Fibroblast of villous mesenchyme (primary cell): ENCODE measurements at regions not wholly inside any gene's neighbourhood (a gene's known extent, or its start where the extent isn't known, plus 50 kb on each side); places are given as distances from the start of the nearest gene placed in this dataset.

Experiments used
- DNase-seq: peaks from one replicate; pipeline ENCODE4 v3.0.0-alpha.2; 2010; ENCODE audit warnings: low read depth
- H3K4me3 ChIP-seq: 2 replicates; pipeline ENCODE4 v1.5.1; 2011; ENCODE audit warnings: low read depth, mild to moderate bottlenecking, low read length
- TF ChIP-seq, protein P1 (sequence below): IDR thresholded peaks from 2 replicates; pipeline ENCODE4 v1.5.1; 2012; ENCODE audit warnings: low read depth, mild to moderate bottlenecking, low read length; ENCODE audit not compliant: insufficient read depth

DNA sequence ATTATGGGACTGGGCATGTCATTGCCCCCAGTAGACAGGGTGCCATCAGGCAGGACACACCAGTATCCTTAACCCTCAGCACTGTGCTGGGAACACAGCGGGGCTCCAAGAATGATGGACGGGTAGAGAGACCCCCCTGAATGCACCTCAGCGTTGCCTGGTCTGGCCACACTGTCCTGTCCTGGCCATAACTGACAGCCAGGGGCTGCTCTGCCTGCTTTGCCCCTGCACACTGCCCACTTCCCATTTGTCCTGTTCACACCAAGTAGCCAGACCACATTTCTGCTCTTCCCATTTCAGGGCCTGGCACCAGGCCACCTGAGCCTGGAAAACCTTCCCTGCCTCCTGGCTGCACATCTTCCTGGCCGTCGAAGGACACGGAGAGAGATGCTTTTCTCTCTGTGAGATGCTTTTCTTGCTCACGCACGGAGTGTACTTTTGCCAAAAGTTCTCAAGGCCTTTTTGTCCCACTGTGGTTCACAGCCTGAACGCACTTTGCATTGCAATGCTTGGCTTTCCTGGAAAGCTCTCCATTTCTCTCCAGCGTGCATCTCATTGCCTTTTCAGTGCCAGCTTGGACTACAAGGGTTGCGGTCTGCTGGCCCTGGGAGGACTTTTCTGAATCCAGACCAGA, 131.0 kb upstream of the EEPD1 start:
- H3K4me3 ChIP-seq: no peak overlapping the region
- DNase-seq: no peak
- TF ChIP-seq, protein P1, sequence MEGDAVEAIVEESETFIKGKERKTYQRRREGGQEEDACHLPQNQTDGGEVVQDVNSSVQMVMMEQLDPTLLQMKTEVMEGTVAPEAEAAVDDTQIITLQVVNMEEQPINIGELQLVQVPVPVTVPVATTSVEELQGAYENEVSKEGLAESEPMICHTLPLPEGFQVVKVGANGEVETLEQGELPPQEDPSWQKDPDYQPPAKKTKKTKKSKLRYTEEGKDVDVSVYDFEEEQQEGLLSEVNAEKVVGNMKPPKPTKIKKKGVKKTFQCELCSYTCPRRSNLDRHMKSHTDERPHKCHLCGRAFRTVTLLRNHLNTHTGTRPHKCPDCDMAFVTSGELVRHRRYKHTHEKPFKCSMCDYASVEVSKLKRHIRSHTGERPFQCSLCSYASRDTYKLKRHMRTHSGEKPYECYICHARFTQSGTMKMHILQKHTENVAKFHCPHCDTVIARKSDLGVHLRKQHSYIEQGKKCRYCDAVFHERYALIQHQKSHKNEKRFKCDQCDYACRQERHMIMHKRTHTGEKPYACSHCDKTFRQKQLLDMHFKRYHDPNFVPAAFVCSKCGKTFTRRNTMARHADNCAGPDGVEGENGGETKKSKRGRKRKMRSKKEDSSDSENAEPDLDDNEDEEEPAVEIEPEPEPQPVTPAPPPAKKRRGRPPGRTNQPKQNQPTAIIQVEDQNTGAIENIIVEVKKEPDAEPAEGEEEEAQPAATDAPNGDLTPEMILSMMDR: no peak

DNA sequence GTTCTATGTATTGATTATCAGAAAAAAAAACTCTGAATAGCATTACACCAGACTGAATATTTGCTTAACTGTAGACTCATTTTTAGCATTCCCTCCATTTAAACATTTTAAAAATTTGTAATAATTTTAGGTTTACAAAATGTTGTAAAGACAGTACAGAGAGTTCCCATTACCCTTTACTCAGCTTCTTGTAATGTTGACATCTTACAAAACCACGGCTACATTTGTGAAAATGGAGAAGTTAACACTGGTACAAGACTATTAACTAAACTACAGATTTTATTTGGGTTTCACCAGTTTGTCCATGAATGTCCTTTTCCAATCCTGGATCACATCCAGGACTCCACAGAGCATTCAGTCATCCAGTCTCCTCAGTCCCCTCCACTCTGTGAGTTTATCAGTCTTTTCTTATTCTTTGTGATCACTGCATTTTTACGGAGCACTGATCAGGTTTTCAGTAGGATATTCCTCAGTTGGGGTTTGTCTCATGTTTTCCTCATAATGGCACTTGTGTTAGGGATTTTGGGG, 130.0 kb upstream of the EEPD1 start:
- TF ChIP-seq, protein P1: no peak

DNA sequence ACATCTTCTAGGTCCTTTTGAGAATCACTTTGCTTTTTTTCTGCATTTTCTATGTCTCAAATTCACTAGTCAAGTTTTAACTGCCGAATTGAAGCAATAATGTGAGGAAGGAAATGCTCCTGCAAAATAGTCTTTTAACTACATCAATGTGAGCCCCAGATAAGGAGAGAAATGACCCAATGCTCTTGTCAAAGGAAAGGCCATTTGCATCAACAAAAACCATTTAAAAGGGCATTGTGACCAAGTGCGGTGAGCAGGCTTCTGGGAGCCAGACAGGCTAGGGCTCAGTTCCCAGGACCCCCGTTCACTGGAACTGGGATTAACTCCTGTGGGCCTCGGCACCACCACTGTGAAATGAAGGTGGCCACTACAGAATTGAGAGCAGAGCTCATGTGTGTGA, 127.9 kb upstream of the EEPD1 start:
- no peak overlapping the region for H3K4me3 ChIP-seq
- TF ChIP-seq, protein P1: no peak
- DNase-seq: no peak

More for the DNA sequence above, 130.0 kb upstream of the EEPD1 start:
- no peak overlapping the region for H3K4me3 ChIP-seq
- DNase-seq: no peak

DNA sequence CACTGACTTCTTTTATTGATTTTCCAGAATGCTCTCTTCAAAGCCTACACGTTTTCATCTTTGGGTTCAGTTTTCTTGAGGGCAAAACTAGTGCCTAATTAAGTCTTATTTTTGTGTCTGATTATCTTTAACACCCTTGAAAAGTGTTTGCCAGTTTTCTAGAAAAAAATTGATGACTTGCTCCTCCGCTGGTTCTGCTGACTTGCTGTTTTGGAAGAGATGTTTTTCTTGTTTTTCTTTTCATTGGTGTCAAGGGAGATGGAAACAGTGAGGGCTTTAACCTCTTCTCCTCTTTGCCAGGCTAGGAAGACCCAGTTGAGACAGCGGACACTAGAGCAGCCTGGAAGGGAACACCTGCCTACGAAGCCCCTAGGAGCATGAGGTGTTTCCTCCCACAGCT, 123.7 kb upstream of the EEPD1 start:
- TF ChIP-seq, protein P1: no peak
- no peak overlapping the region for H3K4me3 ChIP-seq
- no peak for DNase-seq

DNA sequence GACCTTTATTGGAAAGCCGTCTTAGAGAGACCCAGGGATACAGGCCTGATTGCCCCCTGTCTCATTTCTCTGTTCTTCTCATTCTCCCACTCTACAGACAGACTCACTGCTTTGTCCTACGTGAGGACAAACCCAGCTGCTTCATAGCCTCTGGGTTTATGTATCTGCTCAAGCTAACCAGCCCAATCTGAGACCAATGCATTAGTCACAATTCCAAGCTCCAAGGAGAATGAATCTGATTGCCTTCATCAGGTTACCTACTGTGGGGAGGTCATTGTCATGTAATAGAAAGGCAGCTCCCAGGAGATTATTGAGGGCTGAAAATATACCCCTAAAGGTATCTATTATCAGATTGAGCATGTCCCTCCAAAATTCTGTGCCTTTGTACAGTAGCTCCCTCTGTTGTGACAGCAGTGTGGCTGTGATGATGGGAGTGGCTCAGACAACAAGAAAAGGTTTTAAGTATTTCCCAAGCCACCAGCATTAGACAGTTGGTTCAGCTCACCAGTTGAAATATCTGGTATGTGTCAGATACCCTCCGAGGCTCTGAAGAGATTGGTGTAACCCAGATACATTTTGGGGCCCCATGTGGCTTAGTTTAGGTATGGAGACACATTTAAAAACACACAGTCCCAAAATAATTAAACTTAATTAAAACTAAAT, 123.1 kb upstream of the EEPD1 start:
- no peak for DNase-seq
- no peak overlapping the region for H3K4me3 ChIP-seq
- TF ChIP-seq, protein P1: no peak

DNA sequence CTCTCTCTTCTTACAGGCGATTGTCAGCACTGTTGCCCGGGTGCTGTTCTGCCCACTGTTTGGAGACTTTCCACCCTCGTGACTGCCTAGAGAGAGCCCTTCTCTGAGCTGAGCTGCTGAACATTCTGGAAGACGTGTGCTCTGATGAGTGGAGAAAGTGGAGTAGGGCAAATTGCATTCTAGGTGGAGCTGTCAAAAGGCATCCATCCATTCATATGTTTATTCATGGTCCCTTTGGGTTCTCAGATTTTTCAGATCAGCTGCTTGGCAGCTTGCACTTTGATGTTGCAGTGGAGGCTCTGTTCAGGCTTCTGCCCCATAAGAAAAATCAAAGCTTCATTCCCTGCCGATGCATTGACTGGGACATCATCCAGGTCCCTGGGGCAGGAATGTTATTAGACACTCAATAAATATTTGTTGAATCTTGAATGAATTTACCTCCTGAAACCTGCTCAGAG, 120.7 kb upstream of the EEPD1 start:
- TF ChIP-seq, protein P1: no peak
- no peak for DNase-seq

More for the DNA sequence above, 120.7 kb upstream of the EEPD1 start:
- no peak overlapping the region for H3K4me3 ChIP-seq
